GM12865 (cell line): ENCODE measurements at regions not wholly inside any gene's neighbourhood (a gene's known extent, or its start where the extent isn't known, plus 50 kb on each side); places are given as distances from the start of the nearest gene placed in this dataset.

Experiments used
- DNase-seq: peaks from one replicate; pipeline ENCODE4 v3.0.0; 2010; ENCODE audit warnings: low read depth
- H3K4me3 ChIP-seq: 2 replicates; pipeline ENCODE4 v1.5.1; 2011; ENCODE audit warnings: mild to moderate bottlenecking, low read depth, low read length, control low read depth
- CTCF ChIP-seq: IDR thresholded peaks from 2 replicates; pipeline ENCODE4 v1.5.1; 2011; ENCODE audit warnings: low read length, control low read depth, low read depth, inconsistent platforms; ENCODE audit not compliant: insufficient read depth; ENCODE audit errors: missing control alignments

- DNase-seq: no peak
- H3K4me3 ChIP-seq: no peak overlapping the region
- no peak for TF ChIP-seq CTCF
These were observed 362.3 kb downstream of the PMP22 start for GRCh38 chr17:14902803-14903202.

- no peak overlapping the region for H3K4me3 ChIP-seq
- no peak for DNase-seq
- TF ChIP-seq CTCF: no peak
These were observed 362.8 kb downstream of the PMP22 start for GRCh38 chr17:14902297-14902696.

GRCh38 chr17:14901376-14901775, 363.8 kb downstream of the PMP22 start:
- no peak overlapping the region for H3K4me3 ChIP-seq
- DNase-seq: no peak
- TF ChIP-seq CTCF: no peak

GRCh38 chr17:14886200-14886739, 378.9 kb downstream of the PMP22 start:
- no peak for TF ChIP-seq CTCF
- no peak for DNase-seq
- H3K4me3 ChIP-seq: no peak overlapping the region

GRCh38 chr17:14882131-14882530, 383.0 kb downstream of the PMP22 start:
- no peak for DNase-seq
- no peak for TF ChIP-seq CTCF
- H3K4me3 ChIP-seq: no peak overlapping the region

- TF ChIP-seq CTCF: no peak
- DNase-seq: no peak
- no peak overlapping the region for H3K4me3 ChIP-seq
These were observed 389.3 kb downstream of the PMP22 start for GRCh38 chr17:14875557-14876412.
